ENCODE measurements at regions not wholly inside any gene's neighbourhood (a gene's known extent, or its start where the extent isn't known, plus 50 kb on each side); places are given as distances from the start of the nearest gene placed in this dataset.

GRCh38 chr2:175568109-175568730, 386.7 kb upstream of the ATP5MC3 start:
- TF ChIP-seq CTCF (IDR thresholded peaks at IDR 0.05 in 2 of 3, conservative IDR thresholded peaks at IDR 0.05 in 1 of 3; ENCODE audit: borderline replicate concordance in 1 of 3, insufficient read depth in 1 of 3, low read depth in 2 of 3, low read length in 2 of 3) (no peak), SIN3A (IDR thresholded peaks at IDR 0.05; ENCODE audit: low read depth) (no peak), YY1 (IDR thresholded peaks at IDR 0.05; ENCODE audit: extremely low read depth, insufficient replicate concordance, low read depth, low read length) (no peak), ZNF274 (IDR thresholded peaks at IDR 0.05; ENCODE audit: low read depth, low read length) (no peak)
- TF ChIP-seq, protein P1, sequence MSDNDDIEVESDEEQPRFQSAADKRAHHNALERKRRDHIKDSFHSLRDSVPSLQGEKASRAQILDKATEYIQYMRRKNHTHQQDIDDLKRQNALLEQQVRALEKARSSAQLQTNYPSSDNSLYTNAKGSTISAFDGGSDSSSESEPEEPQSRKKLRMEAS (IDR thresholded peaks at IDR 0.05): no peak
